ENCODE measurements at regions not wholly inside any gene's neighbourhood (a gene's known extent, or its start where the extent isn't known, plus 50 kb on each side); places are given as distances from the start of the nearest gene placed in this dataset.

GRCh38 chr18:7288544-7288943, 57.7 kb downstream of the LRRC30 start:
- DNase-seq, result no peak

GRCh38 chr18:7290077-7290476, 59.2 kb downstream of the LRRC30 start:
- DNase-seq, result no peak

- no peak for DNase-seq
Measured at GRCh38 chr18:7291046-7291445, 60.2 kb downstream of the LRRC30 start.

- no peak for DNase-seq
Measured at GRCh38 chr18:7298149-7298548, 67.3 kb downstream of the LRRC30 start.

GRCh38 chr18:7301094-7301493, 70.2 kb downstream of the LRRC30 start:
- no peak for DNase-seq

GRCh38 chr18:7303316-7304060, 72.6 kb downstream of the LRRC30 start:
- DNase-seq, result no peak

GRCh38 chr18:7304061-7304370, 73.1 kb downstream of the LRRC30 start:
- no peak for DNase-seq

GRCh38 chr18:7305416-7305815, 74.5 kb downstream of the LRRC30 start:
- no peak for DNase-seq

- DNase-seq, result no peak
Measured at GRCh38 chr18:7307030-7307429, 76.1 kb downstream of the LRRC30 start.

GRCh38 chr18:7307526-7307925, 76.6 kb downstream of the LRRC30 start:
- DNase-seq, result no peak

GRCh38 chr18:7317804-7318231, 86.9 kb downstream of the LRRC30 start:
- no peak for DNase-seq

- no peak for DNase-seq
Measured at GRCh38 chr18:7319161-7319560, 88.3 kb downstream of the LRRC30 start.

GRCh38 chr18:7321831-7322230, 90.9 kb downstream of the LRRC30 start:
- DNase-seq, result no peak

GRCh38 chr18:7322817-7323485, 92.1 kb downstream of the LRRC30 start:
- no peak for DNase-seq

GRCh38 chr18:7325126-7325430, 94.2 kb downstream of the LRRC30 start:
- DNase-seq, result no peak

- DNase-seq, result peak; percentile 5
Measured at GRCh38 chr18:7329016-7329415, 98.1 kb downstream of the LRRC30 start.

GRCh38 chr18:7332452-7332851, 101.6 kb downstream of the LRRC30 start:
- DNase-seq, result no peak

GRCh38 chr18:7333025-7333562, 102.2 kb downstream of the LRRC30 start:
- DNase-seq, result no peak

- DNase-seq, result no peak
Measured at GRCh38 chr18:7334973-7335568, 104.2 kb downstream of the LRRC30 start.

- no peak for DNase-seq
Measured at GRCh38 chr18:7336623-7337022, 105.7 kb downstream of the LRRC30 start.

GRCh38 chr18:7338846-7339245, 108.0 kb downstream of the LRRC30 start:
- no peak for DNase-seq

- no peak for DNase-seq
Measured at GRCh38 chr18:7341581-7342337, 110.9 kb downstream of the LRRC30 start.

GRCh38 chr18:7349181-7349837, 118.4 kb downstream of the LRRC30 start:
- DNase-seq, result no peak

Data from kidney glomerular epithelial cell (primary cell).